Calu3 (cell line): ENCODE measurements at regions not wholly inside any gene's neighbourhood (a gene's known extent, or its start where the extent isn't known, plus 50 kb on each side); places are given as distances from the start of the nearest gene placed in this dataset.

Experiments used
- BruUV-seq: library from RNA; stranded (reverse); fragments of 400-500 nt; replicated peaks from 2 replicates; lab custom pipeline; 2021; lab: Mats Ljungman, UMichigan
- CTCF ChIA-PET: fragments of 300-600 bp; sonication (Branson Sonifier 250); formaldehyde crosslinking; loops from one replicate; lab custom pipeline; 2022; ENCODE audit warnings: antibody characterized with exemption; lab: Charles Lee
- DNase-seq: peaks from one replicate; pipeline ENCODE4 v3.0.0; 2022
- H3K27ac Mint-ChIP-seq: one replicate; pipeline ENCODE4 v1.8.0; 2022; ENCODE audit warnings: mixed read lengths; ENCODE audit not compliant: unreplicated experiment
- H3K27me3 Mint-ChIP-seq: one replicate; pipeline ENCODE4 v1.8.0; 2022; ENCODE audit warnings: mixed read lengths; ENCODE audit not compliant: unreplicated experiment
- H3K36me3 Mint-ChIP-seq: one replicate; pipeline ENCODE4 v1.8.0; 2022; ENCODE audit warnings: mild to moderate bottlenecking, moderate library complexity, mixed read lengths; ENCODE audit not compliant: insufficient read depth, unreplicated experiment
- H3K4me1 Mint-ChIP-seq: one replicate; pipeline ENCODE4 v1.8.0; 2022; ENCODE audit warnings: mild to moderate bottlenecking, low read depth, mixed read lengths; ENCODE audit not compliant: unreplicated experiment
- H3K4me3 Mint-ChIP-seq: one replicate; pipeline ENCODE4 v1.8.0; 2022; ENCODE audit warnings: mild to moderate bottlenecking, low read depth, moderate library complexity, mixed read lengths; ENCODE audit not compliant: unreplicated experiment
- H3K9me3 Mint-ChIP-seq: one replicate; pipeline ENCODE4 v1.8.0; 2022; ENCODE audit warnings: low read depth, mixed read lengths; ENCODE audit not compliant: unreplicated experiment
- CTCF ChIP-seq: fragments of 200-600 bp; IDR thresholded peaks from one replicate; pipeline ENCODE4 v1.8.0; 2022; ENCODE audit warnings: antibody characterized with exemption; ENCODE audit not compliant: unreplicated experiment
- intact Hi-C: fragments of 100-400 bp; cut with micrococcal nuclease; formaldehyde crosslinking; loops from one replicate; pipeline ENCODE4 v1.10.0; 2022; ENCODE audit not compliant: unreplicated experiment

- Mint-ChIP-seq H3K27ac (no peak overlapping the region), H3K4me3 (no peak overlapping the region), H3K9me3 (no peaks in the 10 kb centered on the region), H3K36me3 (no peaks in the 10 kb centered on the region), H3K4me1 (no peaks in the 10 kb centered on the region), H3K27me3 (no peaks in the 10 kb centered on the region)
- no peak for TF ChIP-seq CTCF
- BruUV-seq = no TSS peak
- intact Hi-C loops = no loop called here
- no peak for DNase-seq
- CTCF ChIA-PET = interaction anchor here (1.0 kb wide), 1 partner anchor 225 kb away, joined by 3 read pairs; no protein-coding TSS in a partner anchor
Observed at GRCh38 chr3:167940241-167940640, 155.5 kb downstream of the GOLIM4 start.

GRCh38 chr3:167938516-167938915 is 157.2 kb downstream of the GOLIM4 start:
- Mint-ChIP-seq H3K4me3 (no peak overlapping the region), H3K27me3 (no peaks in the 10 kb centered on the region), H3K9me3 (no peaks in the 10 kb centered on the region), H3K36me3 (no peaks in the 10 kb centered on the region), H3K27ac (no peak overlapping the region), H3K4me1 (no peaks in the 10 kb centered on the region)
- CTCF ChIA-PET = interaction anchor here (0.9 kb wide), 1 partner anchor 10 kb away, joined by 3 read pairs; no protein-coding TSS in a partner anchor
- intact Hi-C loops = no loop called here
- DNase-seq = no peak
- BruUV-seq = no TSS peak
- TF ChIP-seq CTCF = no peak

DNA sequence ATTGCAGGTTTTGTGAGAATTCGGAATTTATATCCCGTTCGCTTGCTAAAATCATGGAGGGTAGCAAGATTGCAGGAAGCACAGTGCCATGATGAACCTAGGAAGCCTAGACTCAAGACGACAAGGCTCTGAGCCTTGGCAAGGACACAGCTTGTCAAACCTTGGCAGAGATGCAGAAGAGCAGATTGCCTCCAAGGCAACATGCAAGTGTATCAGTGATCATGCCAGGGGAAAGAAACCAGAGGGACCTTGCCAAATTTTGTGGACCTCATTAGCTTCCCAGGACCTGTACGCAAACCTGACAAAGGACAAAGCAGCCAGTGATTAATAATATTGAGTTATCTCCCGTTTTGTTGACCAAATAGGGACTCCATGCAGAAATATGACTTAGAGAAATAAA is 159.7 kb downstream of the GOLIM4 start:
- no TSS peak for BruUV-seq
- CTCF ChIA-PET = no interaction called here

DNA sequence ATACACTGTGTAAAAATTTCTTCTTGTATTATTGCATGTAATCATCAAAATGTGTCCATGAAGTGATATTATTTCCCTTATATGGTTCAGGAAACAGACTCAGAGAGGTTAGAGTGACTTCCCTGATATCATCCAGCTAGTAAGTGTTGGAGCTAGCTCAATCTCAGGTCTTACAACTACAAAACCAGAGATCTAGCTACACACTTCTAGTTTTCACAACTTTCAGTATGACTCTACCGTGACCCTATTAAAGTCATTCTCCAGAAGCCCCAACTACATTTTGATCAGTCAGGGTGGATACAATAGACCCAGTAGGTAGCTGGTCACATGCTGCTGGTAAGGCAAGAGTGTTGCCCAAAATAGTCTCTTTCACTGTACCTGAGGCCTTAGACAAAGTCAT is 165.3 kb downstream of the GOLIM4 start:
- no peak overlapping the region for H3K27ac Mint-ChIP-seq
- H3K4me1 Mint-ChIP-seq = no peaks in the 10 kb centered on the region
- BruUV-seq = no TSS peak
- no peaks in the 10 kb centered on the region for H3K36me3 Mint-ChIP-seq
- no peak for DNase-seq
- no peaks in the 10 kb centered on the region for H3K9me3 Mint-ChIP-seq
- intact Hi-C loops = no loop called here
- no peak overlapping the region for H3K4me3 Mint-ChIP-seq
- H3K27me3 Mint-ChIP-seq = no peaks in the 10 kb centered on the region
- no peak for TF ChIP-seq CTCF
- CTCF ChIA-PET = interaction anchor here (1.2 to 1.5 kb wide), 3 partner anchors 11 to 35 kb away, joined by 3 to 4 read pairs (median 3); no protein-coding TSS in a partner anchor

More for the DNA sequence above, 159.7 kb downstream of the GOLIM4 start:
- Mint-ChIP-seq H3K27ac (no peak overlapping the region), H3K36me3 (no peaks in the 10 kb centered on the region), H3K4me3 (no peak overlapping the region), H3K9me3 (no peaks in the 10 kb centered on the region), H3K27me3 (no peaks in the 10 kb centered on the region), H3K4me1 (no peaks in the 10 kb centered on the region)
- intact Hi-C loops = no loop called here
- no peak for DNase-seq
- TF ChIP-seq CTCF = no peak
